Activated CD4-positive, alpha-beta T cell treated with anti-CD3 and anti-CD28 coated beads, Interleukin-2, amount 50 U/mL, for 24 hours (primary cell): ENCODE measurements at regions not wholly inside any gene's neighbourhood (a gene's known extent, or its start where the extent isn't known, plus 50 kb on each side); places are given as distances from the start of the nearest gene placed in this dataset.
"Not testable (repeated sequence)": the region's sequence is repeated elsewhere in the genome, so short reads cannot be mapped to it uniquely, and the experiment has no call there.

ENCODE experiments used
- DNase-seq, 2 donors: peaks; one replicate each; pipeline ENCODE4 v3.0.0-alpha.2; 2020; ENCODE audit warnings: low read depth in 1 of 2, low spot score in 1 of 2

DNA sequence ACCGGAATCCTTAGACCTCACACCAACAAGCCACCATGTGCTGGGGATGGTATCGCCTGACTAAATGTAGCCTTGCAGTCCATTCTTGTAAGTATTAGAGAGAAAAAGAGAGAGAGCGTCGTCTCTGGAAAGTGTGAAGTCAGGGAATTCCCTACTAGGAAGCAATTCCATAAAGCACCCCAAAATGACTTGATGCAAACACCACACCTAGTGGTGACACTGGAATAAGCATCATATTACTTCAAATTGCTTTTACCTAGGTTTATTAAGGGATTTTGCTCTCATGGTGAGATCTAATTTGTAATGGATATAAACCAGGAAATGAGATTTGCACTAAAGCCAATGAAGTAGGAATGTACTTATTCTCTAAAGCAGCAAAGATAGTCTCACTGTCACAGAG lies 111.4 kb upstream of the METTL9 start:
- not testable (repeated sequence) for DNase-seq

GRCh38 chr16:21499046-21499445 lies 100.3 kb upstream of the METTL9 start:
- DNase-seq: not testable (repeated sequence)

- peak in 1 of 2 donors; percentile 30 for DNase-seq
Observed at GRCh38 chr16:21501223-21501868, 98.0 kb upstream of the METTL9 start.

- peak; percentile 74 to 80 for DNase-seq
Observed at GRCh38 chr16:21501869-21502667, 97.3 kb upstream of the METTL9 start.

GRCh38 chr16:21503574-21503920 lies 95.8 kb upstream of the METTL9 start:
- not testable (repeated sequence) for DNase-seq

DNA sequence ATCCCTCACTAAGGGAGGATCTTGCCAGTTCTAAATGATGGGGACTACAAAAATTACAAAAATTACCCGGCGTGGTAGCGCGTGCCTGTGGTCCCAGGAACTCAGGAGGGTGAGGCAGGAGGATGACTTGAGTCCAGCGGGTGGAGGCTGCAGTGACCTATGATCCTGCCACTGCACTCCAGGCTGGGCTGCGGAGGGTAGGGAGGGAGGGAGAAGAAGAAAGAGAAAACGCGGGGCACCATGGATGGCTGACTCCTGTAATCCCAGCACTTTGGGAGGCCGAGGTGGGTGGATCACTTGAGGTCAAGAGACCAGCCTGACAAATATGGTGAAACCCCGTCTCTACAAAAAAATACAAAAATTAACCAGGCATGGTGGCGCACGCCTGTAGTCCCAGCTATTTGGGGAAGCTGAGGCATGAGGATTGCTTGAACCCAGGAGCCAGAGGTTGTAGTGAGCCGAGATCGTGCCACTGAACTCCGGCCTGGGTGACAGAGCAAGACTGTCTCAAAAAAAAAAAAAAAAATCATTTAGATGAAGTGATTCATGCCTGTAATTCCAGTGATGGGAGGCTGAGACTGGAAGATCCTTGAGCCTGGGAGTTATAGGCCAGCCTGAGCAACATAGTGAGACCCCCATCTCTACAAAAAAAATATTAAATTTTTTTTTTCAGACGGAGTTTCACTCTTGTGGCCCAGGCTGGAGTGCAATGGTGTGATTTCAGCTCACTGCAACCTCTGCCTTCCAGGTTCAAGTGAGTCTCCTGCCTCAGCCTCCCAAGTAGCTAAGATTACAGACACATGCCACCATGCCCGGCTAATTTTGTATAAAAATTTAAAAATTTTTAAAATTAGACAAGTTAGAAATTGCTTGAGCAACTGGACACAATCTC lies 95.2 kb upstream of the METTL9 start:
- not testable (repeated sequence) for DNase-seq

GRCh38 chr16:21505751-21506520 lies 93.4 kb upstream of the METTL9 start:
- DNase-seq: not testable (repeated sequence)

DNA sequence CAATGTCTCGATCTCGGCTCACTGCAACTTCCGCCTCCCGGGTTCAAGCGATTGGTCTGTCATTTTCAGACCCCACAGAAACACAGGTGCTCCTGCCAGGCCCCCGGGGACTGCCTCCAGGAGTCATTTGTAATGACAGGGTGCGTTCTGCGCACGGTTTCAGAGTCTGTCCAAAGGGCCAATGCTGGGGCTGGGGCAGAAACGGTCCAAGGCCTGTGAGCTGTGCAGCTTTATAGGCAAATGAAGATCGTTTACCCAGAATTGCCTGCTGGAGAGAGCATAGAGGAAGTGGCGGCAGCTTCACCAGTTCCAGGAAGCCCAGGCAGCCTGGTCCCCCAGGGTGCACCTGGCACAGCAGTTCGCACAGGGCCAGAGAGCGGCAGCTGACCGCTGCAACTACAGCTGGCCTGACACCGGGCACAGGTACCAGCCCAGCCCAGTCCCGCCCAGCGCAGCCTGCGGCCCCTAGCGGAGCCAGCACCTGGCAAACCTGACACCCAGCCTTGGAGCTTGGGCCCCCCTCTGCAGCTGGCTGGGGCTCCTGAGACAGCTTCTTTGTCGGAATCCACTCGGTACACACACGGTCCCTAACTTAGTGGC lies 92.4 kb upstream of the METTL9 start:
- DNase-seq: not testable (repeated sequence)

DNA sequence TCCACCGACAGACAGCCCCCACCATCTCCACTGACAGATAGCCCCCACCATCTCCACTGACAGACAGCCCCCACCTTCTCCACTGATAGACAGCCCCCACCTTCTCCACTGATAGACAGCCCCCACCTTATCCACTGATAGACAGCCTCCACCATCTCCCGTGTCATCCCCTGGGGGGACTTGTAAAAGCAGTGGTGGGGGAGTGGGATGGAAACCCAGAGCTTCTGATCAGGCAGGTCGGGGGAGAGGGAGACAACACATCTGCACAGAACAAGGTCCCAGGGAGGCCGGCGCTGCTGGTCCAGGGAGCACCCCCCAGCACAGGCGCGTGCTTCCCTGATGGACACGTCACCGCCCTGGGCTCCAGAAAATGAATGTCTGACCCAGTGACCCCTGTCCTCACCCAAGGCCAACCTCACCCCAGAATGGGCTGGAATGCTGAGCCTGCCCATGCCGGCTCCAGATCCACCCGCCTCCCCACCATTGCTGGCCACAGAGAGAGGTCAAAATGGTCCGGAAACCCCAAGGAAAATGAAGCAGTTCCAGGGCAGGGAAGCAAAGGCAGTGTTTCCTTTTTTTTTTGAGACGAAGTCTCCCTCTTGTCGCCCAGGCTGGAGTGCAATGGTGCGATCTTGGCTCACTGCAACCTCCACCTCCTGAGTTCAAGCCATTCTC lies 91.6 kb upstream of the METTL9 start:
- DNase-seq: not testable (repeated sequence)

- DNase-seq: peak in 1 of 2 donors; percentile 0
Observed at GRCh38 chr16:21508661-21509436, 90.5 kb upstream of the METTL9 start.

- peak in 1 of 2 donors; percentile 0 for DNase-seq
Observed at GRCh38 chr16:21509437-21510086, 89.8 kb upstream of the METTL9 start.

DNA sequence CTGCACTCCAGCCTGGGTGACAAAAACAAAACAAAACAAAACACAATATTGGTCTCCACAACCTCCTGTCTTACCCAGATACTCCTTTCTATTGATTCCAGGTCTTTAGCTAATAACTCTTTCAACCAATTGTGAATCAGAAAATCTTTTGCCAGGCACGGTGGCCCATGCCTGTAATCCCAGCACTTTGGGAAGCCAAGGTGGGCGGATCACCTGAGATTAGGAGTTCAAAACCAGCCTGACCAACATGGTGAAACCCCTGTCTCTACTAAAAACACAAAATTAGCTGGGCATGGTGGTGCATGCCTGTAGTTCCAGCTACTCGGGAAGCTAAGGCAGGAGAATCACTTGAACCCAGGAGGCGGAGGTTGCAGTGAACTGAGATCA lies 88.5 kb upstream of the METTL9 start:
- not testable (repeated sequence) for DNase-seq

DNA sequence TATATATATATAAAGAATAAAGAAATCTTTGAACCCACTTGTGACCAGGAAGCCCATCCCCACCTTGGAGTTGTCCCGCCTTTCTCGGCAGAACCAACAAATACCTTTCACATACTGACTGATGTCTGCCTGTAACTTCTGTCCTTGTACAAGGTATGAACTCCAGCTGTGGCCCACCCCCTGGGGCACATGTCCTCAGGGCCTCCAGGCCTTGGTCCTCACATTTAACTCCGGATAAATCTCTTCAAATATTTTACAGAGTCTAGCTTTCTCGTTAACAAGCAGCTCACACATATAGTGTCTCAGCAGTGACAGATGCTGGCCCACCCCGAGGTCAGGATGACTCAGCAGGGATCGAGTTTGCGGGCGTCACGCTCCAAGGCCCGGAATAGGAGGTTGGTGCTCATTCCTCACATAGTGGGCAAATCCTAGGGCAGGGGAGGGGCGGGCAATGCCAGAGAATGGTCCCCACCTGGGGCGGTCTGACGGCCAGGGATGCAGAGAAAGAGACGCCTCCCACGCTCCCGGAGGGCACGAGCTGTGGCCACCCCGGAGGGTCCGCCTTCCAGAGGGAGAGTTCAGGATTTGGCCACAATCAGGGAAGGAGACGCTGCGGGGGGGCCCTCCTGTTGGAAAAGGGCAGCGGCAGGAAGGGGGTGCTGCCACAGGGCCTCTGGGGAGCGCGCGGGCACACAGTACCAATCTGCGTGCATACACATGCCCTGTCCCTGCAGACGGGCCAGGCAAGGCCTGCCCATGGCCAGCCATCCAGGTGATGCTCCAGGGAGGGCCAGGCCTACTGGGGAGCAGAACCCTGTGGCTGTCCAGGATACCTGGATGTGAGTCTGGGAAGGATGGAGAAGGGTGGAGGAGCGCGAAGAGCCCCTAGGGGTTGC lies 87.8 kb upstream of the METTL9 start:
- DNase-seq: not testable (repeated sequence)

- DNase-seq: not testable (repeated sequence)
Observed at GRCh38 chr16:21512280-21513192, 86.8 kb upstream of the METTL9 start.

GRCh38 chr16:21513337-21513741 lies 86.0 kb upstream of the METTL9 start:
- not testable (repeated sequence) for DNase-seq

- DNase-seq: not testable (repeated sequence)
Observed at GRCh38 chr16:21513812-21514473, 85.4 kb upstream of the METTL9 start.
